ENCODE measurements at regions not wholly inside any gene's neighbourhood (a gene's known extent, or its start where the extent isn't known, plus 50 kb on each side); places are given as distances from the start of the nearest gene placed in this dataset.

- no peak for TF ChIP-seq ZNF416 (CRISPR knock-in tag; IDR thresholded peaks at IDR 0.05)
- no peak for TF ChIP-seq CREM (CRISPR knock-in tag; IDR thresholded peaks at IDR 0.05)
- no peak for TF ChIP-seq RORB (CRISPR knock-in tag; IDR thresholded peaks at IDR 0.05)
- TF ChIP-seq ETV6 (CRISPR knock-in tag; IDR thresholded peaks at IDR 0.05), result no peak
- no peak for TF ChIP-seq ATF1 (CRISPR knock-in tag; IDR thresholded peaks at IDR 0.05)
- no peak for TF ChIP-seq CDX4 (CRISPR knock-in tag; IDR thresholded peaks at IDR 0.05; ENCODE audit: borderline replicate concordance)
- TF ChIP-seq GTF2I (CRISPR knock-in tag; conservative IDR thresholded peaks at IDR 0.05), result no peak
These were observed 211.5 kb downstream of the PTEN start (continued) for GRCh38 chr10:88074971-88075370.

- ATAC-seq, result no peak
- H3K27ac Mint-ChIP-seq, result no peak overlapping the region
- H3K4me3 Mint-ChIP-seq, result no peak overlapping the region
- H3K9me3 Mint-ChIP-seq, result no peaks in the 10 kb centered on the region
- ChIA-PET POLR2A (no interaction called here), CTCF (interaction anchor here (0.6 to 1.4 kb wide), 2 partner anchors 226 to 1239 kb away, joined by 3 read pairs; no protein-coding TSS in a partner anchor)
- no peaks in the 10 kb centered on the region for H3K36me3 Mint-ChIP-seq
- H3K4me1 Mint-ChIP-seq, result peaks cover 6% of the 10 kb centered on the region
- TF ChIP-seq, protein P1, sequence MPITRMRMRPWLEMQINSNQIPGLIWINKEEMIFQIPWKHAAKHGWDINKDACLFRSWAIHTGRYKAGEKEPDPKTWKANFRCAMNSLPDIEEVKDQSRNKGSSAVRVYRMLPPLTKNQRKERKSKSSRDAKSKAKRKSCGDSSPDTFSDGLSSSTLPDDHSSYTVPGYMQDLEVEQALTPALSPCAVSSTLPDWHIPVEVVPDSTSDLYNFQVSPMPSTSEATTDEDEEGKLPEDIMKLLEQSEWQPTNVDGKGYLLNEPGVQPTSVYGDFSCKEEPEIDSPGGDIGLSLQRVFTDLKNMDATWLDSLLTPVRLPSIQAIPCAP (CRISPR knock-in tag; IDR thresholded peaks at IDR 0.05), result no peak
- TF ChIP-seq ZNF416 (CRISPR knock-in tag; IDR thresholded peaks at IDR 0.05), result no peak
- TF ChIP-seq RELA (CRISPR knock-in tag; IDR thresholded peaks at IDR 0.05; ENCODE audit: borderline replicate concordance), result no peak
- TF ChIP-seq, protein P2, sequence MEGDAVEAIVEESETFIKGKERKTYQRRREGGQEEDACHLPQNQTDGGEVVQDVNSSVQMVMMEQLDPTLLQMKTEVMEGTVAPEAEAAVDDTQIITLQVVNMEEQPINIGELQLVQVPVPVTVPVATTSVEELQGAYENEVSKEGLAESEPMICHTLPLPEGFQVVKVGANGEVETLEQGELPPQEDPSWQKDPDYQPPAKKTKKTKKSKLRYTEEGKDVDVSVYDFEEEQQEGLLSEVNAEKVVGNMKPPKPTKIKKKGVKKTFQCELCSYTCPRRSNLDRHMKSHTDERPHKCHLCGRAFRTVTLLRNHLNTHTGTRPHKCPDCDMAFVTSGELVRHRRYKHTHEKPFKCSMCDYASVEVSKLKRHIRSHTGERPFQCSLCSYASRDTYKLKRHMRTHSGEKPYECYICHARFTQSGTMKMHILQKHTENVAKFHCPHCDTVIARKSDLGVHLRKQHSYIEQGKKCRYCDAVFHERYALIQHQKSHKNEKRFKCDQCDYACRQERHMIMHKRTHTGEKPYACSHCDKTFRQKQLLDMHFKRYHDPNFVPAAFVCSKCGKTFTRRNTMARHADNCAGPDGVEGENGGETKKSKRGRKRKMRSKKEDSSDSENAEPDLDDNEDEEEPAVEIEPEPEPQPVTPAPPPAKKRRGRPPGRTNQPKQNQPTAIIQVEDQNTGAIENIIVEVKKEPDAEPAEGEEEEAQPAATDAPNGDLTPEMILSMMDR (IDR thresholded peaks at IDR 0.05), result no peak
- TF ChIP-seq NR1H2 (CRISPR knock-in tag; IDR thresholded peaks at IDR 0.05), result no peak
- TF ChIP-seq, protein P3, sequence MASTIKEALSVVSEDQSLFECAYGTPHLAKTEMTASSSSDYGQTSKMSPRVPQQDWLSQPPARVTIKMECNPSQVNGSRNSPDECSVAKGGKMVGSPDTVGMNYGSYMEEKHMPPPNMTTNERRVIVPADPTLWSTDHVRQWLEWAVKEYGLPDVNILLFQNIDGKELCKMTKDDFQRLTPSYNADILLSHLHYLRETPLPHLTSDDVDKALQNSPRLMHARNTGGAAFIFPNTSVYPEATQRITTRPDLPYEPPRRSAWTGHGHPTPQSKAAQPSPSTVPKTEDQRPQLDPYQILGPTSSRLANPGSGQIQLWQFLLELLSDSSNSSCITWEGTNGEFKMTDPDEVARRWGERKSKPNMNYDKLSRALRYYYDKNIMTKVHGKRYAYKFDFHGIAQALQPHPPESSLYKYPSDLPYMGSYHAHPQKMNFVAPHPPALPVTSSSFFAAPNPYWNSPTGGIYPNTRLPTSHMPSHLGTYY (CRISPR knock-in tag; IDR thresholded peaks at IDR 0.05), result no peak
- no peak for TF ChIP-seq USF1 (CRISPR knock-in tag; IDR thresholded peaks at IDR 0.05)
- TF ChIP-seq IRF2 (CRISPR knock-in tag; IDR thresholded peaks at IDR 0.05; ENCODE audit: borderline replicate concordance, low read depth), result no peak
- TF ChIP-seq HMGA2 (CRISPR knock-in tag; IDR thresholded peaks at IDR 0.05), result no peak
- TF ChIP-seq MXD4 (CRISPR knock-in tag; IDR thresholded peaks at IDR 0.05; ENCODE audit: borderline replicate concordance), result no peak
- TF ChIP-seq, protein P4, sequence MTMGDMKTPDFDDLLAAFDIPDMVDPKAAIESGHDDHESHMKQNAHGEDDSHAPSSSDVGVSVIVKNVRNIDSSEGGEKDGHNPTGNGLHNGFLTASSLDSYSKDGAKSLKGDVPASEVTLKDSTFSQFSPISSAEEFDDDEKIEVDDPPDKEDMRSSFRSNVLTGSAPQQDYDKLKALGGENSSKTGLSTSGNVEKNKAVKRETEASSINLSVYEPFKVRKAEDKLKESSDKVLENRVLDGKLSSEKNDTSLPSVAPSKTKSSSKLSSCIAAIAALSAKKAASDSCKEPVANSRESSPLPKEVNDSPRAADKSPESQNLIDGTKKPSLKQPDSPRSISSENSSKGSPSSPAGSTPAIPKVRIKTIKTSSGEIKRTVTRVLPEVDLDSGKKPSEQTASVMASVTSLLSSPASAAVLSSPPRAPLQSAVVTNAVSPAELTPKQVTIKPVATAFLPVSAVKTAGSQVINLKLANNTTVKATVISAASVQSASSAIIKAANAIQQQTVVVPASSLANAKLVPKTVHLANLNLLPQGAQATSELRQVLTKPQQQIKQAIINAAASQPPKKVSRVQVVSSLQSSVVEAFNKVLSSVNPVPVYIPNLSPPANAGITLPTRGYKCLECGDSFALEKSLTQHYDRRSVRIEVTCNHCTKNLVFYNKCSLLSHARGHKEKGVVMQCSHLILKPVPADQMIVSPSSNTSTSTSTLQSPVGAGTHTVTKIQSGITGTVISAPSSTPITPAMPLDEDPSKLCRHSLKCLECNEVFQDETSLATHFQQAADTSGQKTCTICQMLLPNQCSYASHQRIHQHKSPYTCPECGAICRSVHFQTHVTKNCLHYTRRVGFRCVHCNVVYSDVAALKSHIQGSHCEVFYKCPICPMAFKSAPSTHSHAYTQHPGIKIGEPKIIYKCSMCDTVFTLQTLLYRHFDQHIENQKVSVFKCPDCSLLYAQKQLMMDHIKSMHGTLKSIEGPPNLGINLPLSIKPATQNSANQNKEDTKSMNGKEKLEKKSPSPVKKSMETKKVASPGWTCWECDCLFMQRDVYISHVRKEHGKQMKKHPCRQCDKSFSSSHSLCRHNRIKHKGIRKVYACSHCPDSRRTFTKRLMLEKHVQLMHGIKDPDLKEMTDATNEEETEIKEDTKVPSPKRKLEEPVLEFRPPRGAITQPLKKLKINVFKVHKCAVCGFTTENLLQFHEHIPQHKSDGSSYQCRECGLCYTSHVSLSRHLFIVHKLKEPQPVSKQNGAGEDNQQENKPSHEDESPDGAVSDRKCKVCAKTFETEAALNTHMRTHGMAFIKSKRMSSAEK (CRISPR knock-in tag; IDR thresholded peaks at IDR 0.05; ENCODE audit: borderline replicate concordance), result no peak
- TF ChIP-seq TP53 (CRISPR knock-in tag; IDR thresholded peaks at IDR 0.05), result no peak
- TF ChIP-seq, protein P5, sequence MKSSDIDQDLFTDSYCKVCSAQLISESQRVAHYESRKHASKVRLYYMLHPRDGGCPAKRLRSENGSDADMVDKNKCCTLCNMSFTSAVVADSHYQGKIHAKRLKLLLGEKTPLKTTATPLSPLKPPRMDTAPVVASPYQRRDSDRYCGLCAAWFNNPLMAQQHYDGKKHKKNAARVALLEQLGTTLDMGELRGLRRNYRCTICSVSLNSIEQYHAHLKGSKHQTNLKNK (CRISPR knock-in tag; IDR thresholded peaks at IDR 0.05), result no peak
- no peak for TF ChIP-seq ZNF138 (CRISPR knock-in tag; conservative IDR thresholded peaks at IDR 0.05)
- TF ChIP-seq MAX (CRISPR knock-in tag; IDR thresholded peaks at IDR 0.05), result no peak
- no peak for TF ChIP-seq SP1 (CRISPR knock-in tag; conservative IDR thresholded peaks at IDR 0.05)
- no peak for TF ChIP-seq KAT7 (CRISPR knock-in tag; IDR thresholded peaks at IDR 0.05; ENCODE audit: borderline replicate concordance)
- no peaks in the 10 kb centered on the region for H3K27me3 Mint-ChIP-seq (ENCODE audit: low read depth)
- DNase-seq (ENCODE audit: low spot score), result no peak
These were observed 212.8 kb downstream of the PTEN start for GRCh38 chr10:88076027-88076880.
